Panc1 (cell line): ENCODE measurements at regions not wholly inside any gene's neighbourhood (a gene's known extent, or its start where the extent isn't known, plus 50 kb on each side); places are given as distances from the start of the nearest gene placed in this dataset.

Source experiments
- ATAC-seq: fragments of 200-7000 bp; cut with Tn5 transposase; 2 replicates; pipeline ENCODE4 v1.9.1; 2020; ENCODE audit warnings: mild to moderate bottlenecking, moderate library complexity
- BruUV-seq: library from RNA; stranded (reverse); fragments of 400-500 nt; replicated peaks from 2 replicates; lab custom pipeline; 2021; lab: Mats Ljungman, UMichigan
- CTCF ChIA-PET: fragments of 300-600 bp; sonication (Branson Sonifier 250); formaldehyde crosslinking; loops from one replicate; lab custom pipeline; 2022; ENCODE audit warnings: antibody characterized with exemption; lab: Charles Lee
- POLR2A ChIA-PET: fragments of 300-600 bp; sonication (Branson Sonifier 250); formaldehyde crosslinking; loops from one replicate; lab custom pipeline; 2022; ENCODE audit warnings: antibody characterized with exemption; lab: Charles Lee
- DNase-seq: peaks from one replicate; pipeline ENCODE4 v3.0.0-alpha.2; 2010; ENCODE audit warnings: low read depth, low spot score
- H3K27ac ChIP-seq: 2 replicates; pipeline ENCODE4 v1.5.1; 2011; ENCODE audit warnings: mild to moderate bottlenecking, low read length, inconsistent platforms
- H3K27me3 ChIP-seq: fragments of 200-500 bp; sonication (Bioruptor generic); 2 replicates; pipeline ENCODE4 v1.6.0; 2014; ENCODE audit warnings: low read length, inconsistent platforms; ENCODE audit not compliant: control insufficient read depth, insufficient read depth
- H3K36me3 ChIP-seq: fragments of 200-500 bp; sonication (Bioruptor generic); 2 replicates; pipeline ENCODE4 v1.5.1; 2014; ENCODE audit warnings: inconsistent platforms, mild to moderate bottlenecking, low read length, moderate library complexity; ENCODE audit not compliant: control insufficient read depth, insufficient read depth
- H3K4me1 ChIP-seq: 2 replicates; pipeline ENCODE4 v1.5.1; 2011; ENCODE audit warnings: inconsistent platforms, mild to moderate bottlenecking, low read length, moderate library complexity; ENCODE audit not compliant: control insufficient read depth, insufficient read depth
- H3K4me3 ChIP-seq, 2 experiments: 2 replicates each; pipeline ENCODE4 v1.5.1; 2011 to 2012; ENCODE audit warnings: low read depth in 2 of 2, low read length in 2 of 2, mild to moderate bottlenecking in 2 of 2, inconsistent platforms in 1 of 2, moderate library complexity in 1 of 2
- H3K9me3 ChIP-seq: fragments of 200-500 bp; sonication (Bioruptor generic); 2 replicates; pipeline ENCODE4 v1.5.1; 2014; ENCODE audit warnings: low read depth, mild to moderate bottlenecking, inconsistent platforms, low read length, moderate library complexity; ENCODE audit not compliant: control insufficient read depth, insufficient read depth
- CTCF ChIP-seq: fragments of 450-650 bp; IDR thresholded peaks from 2 replicates; pipeline ENCODE4 v1.5.1; 2017; ENCODE audit warnings: mild to moderate bottlenecking
- POLR2AphosphoS5 ChIP-seq: IDR thresholded peaks from 2 replicates; pipeline ENCODE4 v1.6.1; 2012; ENCODE audit warnings: mild to moderate bottlenecking, low read depth, low read length, moderate library complexity
- REST ChIP-seq, 2 experiments: IDR thresholded peaks; 2 replicates each; pipeline ENCODE4 v1.6.1; 2011 to 2012; ENCODE audit warnings: low read depth in 2 of 2, control low read depth in 1 of 2, low read length in 1 of 2, mild to moderate bottlenecking in 1 of 2, moderate library complexity in 1 of 2; ENCODE audit not compliant: insufficient read depth in 1 of 2
- SIN3A ChIP-seq: IDR thresholded peaks from 2 replicates; pipeline ENCODE4 v1.6.1; 2012; ENCODE audit warnings: low read depth, mild to moderate bottlenecking, low read length, moderate library complexity, borderline replicate concordance; ENCODE audit not compliant: insufficient read depth
- TCF7L2 ChIP-seq: IDR thresholded peaks from 2 replicates; pipeline ENCODE4 v1.6.1; 2011; ENCODE audit warnings: mild to moderate bottlenecking, low read depth, low read length, inconsistent platforms
- in situ Hi-C: cut with HindIII; loops from 2 replicates; pipeline ENCODE4 v1.10.0; 2016; ENCODE audit warnings: low sequenced_read_pairs, low pct_unique_long_range_greater_than_20kb
- intact Hi-C: fragments of 100-400 bp; cut with micrococcal nuclease; formaldehyde crosslinking; loops from one replicate; pipeline ENCODE4 v1.10.0; 2022; ENCODE audit not compliant: unreplicated experiment

GRCh38 chr15:96254173-96254572 is 76.3 kb upstream of the NR2F2 start:
- DNase-seq = no peak
- in situ Hi-C loops = no loop called here
- ChIA-PET CTCF (no interaction called here), POLR2A (no interaction called here)
- H3K4me3 ChIP-seq = no peak overlapping the region
- peak overlapping the region; percentile 52; the same call in 1 of the 2 replicates for H3K27ac ChIP-seq
- no TSS peak for BruUV-seq
- no peaks in the 10 kb centered on the region for H3K9me3 ChIP-seq
- peaks cover 3% of the 10 kb centered on the region; the same call in 1 of the 2 replicates for H3K4me1 ChIP-seq
- no peaks in the 10 kb centered on the region for H3K36me3 ChIP-seq
- ATAC-seq = no peak
- H3K27me3 ChIP-seq = no peaks in the 10 kb centered on the region
- intact Hi-C loops = no loop called here
- TF ChIP-seq REST (IDR thresholded peaks at IDR 0.05; ENCODE audit: insufficient read depth in 1 of 2, low read depth in 2 of 2, low read length in 1 of 2) (no peak), SIN3A (no peak)

- POLR2A ChIA-PET = interaction anchor here (0.7 kb wide), 1 partner anchor 1007 kb away, joined by 5 read pairs; no protein-coding TSS in a partner anchor
- H3K27ac ChIP-seq = no peak overlapping the region; the same call in 1 of the 2 replicates
- CTCF ChIA-PET = no interaction called here
- no peak for TF ChIP-seq REST (IDR thresholded peaks at IDR 0.05; ENCODE audit: insufficient read depth in 1 of 2, low read depth in 2 of 2, low read length in 1 of 2)
- TF ChIP-seq POLR2AphosphoS5 = no peak
- TF ChIP-seq TCF7L2 = no peak
- TF ChIP-seq SIN3A = no peak
- ATAC-seq (no peak), DNase-seq (no peak)
- in situ Hi-C loops = no loop called here
- H3K4me1 ChIP-seq = peaks cover 3% of the 10 kb centered on the region; the same call in 1 of the 2 replicates
- no peaks in the 10 kb centered on the region for H3K36me3 ChIP-seq
- no peaks in the 10 kb centered on the region for H3K9me3 ChIP-seq
- H3K4me3 ChIP-seq = no peak overlapping the region
- no TSS peak for BruUV-seq
- H3K27me3 ChIP-seq = no peaks in the 10 kb centered on the region
- intact Hi-C loops = no loop called here
Observed at GRCh38 chr15:96255599-96255998, 74.9 kb upstream of the NR2F2 start.

GRCh38 chr15:96261575-96262034 is 68.9 kb upstream of the NR2F2 start:
- TF ChIP-seq POLR2AphosphoS5 = no peak
- TF ChIP-seq SIN3A = no peak
- TF ChIP-seq TCF7L2 = no peak
- no peak for TF ChIP-seq CTCF
- TF ChIP-seq REST (IDR thresholded peaks at IDR 0.05; ENCODE audit: insufficient read depth in 1 of 2, low read depth in 2 of 2, low read length in 1 of 2) = no peak
- Histone ChIP-seq H3K4me1 (peaks cover 40% of the 10 kb centered on the region), H3K36me3 (no peaks in the 10 kb centered on the region), H3K27ac (no peak overlapping the region), H3K27me3 (no peaks in the 10 kb centered on the region), H3K4me3 (no peak overlapping the region), H3K9me3 (no peaks in the 10 kb centered on the region)
- POLR2A ChIA-PET = no interaction called here
- no TSS peak for BruUV-seq
- DNase-seq (no peak), ATAC-seq (no peak)
- CTCF ChIA-PET = no interaction called here
- in situ Hi-C loops (no loop called here), intact Hi-C loops (no loop called here)
